HG02588 (cell line): ENCODE measurements at regions not wholly inside any gene's neighbourhood (a gene's known extent, or its start where the extent isn't known, plus 50 kb on each side); places are given as distances from the start of the nearest gene placed in this dataset.
"Not testable (repeated sequence)": the region's sequence is repeated elsewhere in the genome, so short reads cannot be mapped to it uniquely, and the experiment has no call there.

Source experiments
- ATAC-seq: cut with Tn5 transposase; IDR thresholded peaks from one replicate; pipeline ENCODE4 v1.9.1; 2021; ENCODE audit warnings: mild to moderate bottlenecking, moderate library complexity; ENCODE audit not compliant: unreplicated experiment

DNA sequence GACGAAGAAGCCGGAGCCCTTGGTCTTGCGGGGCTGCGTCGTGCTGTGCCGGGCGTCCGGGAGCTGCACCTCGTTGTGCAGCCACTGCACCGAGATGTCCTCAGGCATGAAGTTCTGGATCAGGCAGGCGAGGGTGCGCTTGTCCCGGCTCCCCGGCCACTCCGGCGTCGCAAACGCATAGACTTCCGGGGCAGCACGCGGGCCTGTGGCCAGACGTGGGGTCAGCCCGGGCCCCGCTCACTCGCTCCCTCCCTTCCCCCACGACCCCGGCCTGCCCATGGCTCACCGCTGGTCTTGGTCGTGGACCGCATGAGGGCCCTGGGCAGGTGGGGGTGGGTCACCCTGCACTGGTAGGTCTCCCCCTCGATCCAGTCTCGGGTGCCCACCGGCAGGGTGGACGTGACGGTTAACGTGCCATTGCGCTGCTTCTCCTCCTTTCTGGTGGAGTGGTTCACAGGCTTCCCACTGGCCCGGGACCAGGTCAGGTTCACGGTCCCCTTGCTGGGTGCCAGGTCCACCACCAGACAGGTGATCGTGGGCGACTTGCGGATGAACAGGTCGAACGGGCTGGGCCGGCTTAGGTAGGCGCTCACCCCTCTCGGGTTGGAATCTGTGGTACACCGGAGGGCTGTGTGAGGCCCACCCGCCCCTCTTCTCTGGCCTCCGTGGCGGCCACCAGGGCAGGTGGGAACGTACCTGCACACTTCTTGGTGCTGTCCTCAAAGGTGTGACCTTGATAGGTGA lies 74.0 kb downstream of the TMEM121 start:
- not testable (repeated sequence) for ATAC-seq

GRCh38 chr14:105600939-105601359 lies 74.6 kb downstream of the TMEM121 start:
- ATAC-seq: no peak

DNA sequence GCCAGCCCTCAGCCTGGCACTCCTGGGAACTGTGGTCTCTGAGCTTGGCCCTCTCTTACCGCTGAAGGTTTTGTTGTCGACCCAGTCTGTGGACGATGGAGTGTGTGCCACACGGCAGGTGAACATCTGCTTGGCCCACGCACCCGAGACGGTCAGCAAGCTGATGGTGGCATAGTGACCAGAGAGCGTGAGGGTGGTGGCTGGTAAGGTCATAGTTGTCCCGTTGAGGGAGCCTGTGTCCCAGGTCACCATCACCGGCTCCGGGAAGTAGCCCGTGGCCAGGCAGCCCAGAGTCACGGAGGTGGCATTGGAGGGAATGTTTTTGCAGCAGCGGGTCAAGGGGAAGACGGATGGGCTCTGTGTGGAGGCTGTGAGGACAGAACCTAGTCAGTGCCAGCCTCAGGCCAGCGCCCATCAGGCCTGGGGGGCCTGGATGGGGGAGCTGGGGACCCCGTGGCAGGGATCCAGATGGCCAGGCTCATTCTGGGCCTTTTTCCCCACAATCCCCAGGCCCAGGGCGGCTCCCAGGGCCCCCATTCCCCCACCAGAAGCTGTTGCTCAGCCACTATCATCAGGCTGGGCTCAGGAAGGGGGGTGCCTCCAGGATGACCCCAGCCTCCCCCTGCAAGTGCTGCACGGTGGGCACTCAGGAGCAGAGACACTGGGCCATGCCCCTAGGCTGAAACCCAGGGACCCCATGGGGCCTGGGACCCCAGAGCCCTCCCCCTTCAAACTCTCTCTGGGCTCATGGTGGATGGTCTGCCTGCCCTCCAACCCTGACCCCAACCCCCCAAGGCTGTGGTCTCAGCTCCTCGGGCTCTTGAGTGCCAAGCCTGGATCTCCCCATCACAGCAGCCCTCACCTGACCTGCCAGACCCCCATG lies 75.2 kb downstream of the TMEM121 start:
- ATAC-seq: no peak

- no peak for ATAC-seq
Measured at GRCh38 chr14:105602243-105602750, 75.9 kb downstream of the TMEM121 start.

- ATAC-seq: no peak
Measured at GRCh38 chr14:105602799-105603793, 76.7 kb downstream of the TMEM121 start.

GRCh38 chr14:105604531-105605463 lies 78.4 kb downstream of the TMEM121 start:
- ATAC-seq: not testable (repeated sequence)

DNA sequence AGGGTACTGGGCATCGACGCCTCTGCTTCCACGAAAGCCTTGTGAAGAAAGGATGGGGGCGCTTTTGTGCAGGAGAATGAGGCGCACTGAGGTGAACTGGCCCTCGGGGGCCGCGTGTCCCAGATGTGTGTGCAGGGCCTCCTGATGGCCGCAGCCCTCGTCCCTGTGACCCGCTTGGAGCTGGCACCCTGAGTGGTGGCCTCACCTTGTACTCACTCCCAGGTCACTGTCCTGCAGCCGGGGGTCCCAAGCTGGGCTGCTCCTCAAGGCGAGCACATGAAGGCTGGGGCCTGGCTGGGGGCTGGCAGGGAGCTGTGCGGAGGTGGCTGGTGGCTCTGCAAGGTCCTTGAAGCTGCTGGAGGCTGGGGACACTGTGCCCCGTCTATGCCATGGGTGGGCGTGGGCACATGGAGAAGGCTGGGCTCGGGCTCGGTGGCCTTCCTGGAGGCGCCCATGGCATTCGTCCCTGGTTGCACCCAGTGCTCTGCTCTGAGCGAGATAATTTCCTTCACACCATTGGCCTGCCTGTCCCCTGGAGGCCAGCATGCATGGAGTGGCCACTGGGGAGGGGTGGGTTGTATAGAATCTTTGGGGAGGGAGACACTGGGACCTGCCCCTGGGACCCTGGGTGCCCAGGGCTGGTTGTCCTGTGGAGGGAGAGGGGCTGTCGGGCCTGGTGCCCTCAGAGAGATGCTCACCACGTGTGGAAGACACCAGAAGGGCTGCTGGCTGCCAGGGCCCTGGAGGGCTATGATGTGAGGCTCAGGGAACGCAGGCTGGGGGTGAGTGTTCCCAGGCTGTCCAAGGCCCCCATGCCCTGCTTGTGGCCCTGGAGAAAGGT lies 79.3 kb downstream of the TMEM121 start:
- ATAC-seq: no peak

- not testable (repeated sequence) for ATAC-seq
Measured at GRCh38 chr14:105606305-105606975, 80.1 kb downstream of the TMEM121 start.

DNA sequence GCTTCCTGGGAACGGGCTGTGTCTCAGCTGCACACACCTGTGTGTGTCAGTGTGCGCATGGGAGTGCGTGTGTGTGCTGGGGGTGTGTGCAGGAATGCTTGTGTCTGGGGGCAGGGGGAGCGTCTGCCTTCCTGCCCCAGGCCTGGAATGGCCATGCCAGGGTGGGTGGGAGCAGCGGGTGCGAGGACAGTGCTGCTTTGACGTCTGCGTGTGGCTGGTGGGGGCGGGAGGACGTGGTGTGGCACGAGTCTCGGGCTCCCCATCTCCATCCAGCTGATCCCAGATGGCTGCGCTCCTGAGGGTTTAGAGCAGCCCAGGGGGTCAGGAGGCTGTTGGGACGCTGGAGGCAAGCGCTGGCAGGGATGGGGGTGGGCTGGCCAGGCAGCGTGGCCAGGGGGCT lies 80.6 kb downstream of the TMEM121 start:
- not testable (repeated sequence) for ATAC-seq

- ATAC-seq: not testable (repeated sequence)
Measured at GRCh38 chr14:105614987-105615386, 88.6 kb downstream of the TMEM121 start.

GRCh38 chr14:105615986-105616801 lies 89.8 kb downstream of the TMEM121 start:
- not testable (repeated sequence) for ATAC-seq

DNA sequence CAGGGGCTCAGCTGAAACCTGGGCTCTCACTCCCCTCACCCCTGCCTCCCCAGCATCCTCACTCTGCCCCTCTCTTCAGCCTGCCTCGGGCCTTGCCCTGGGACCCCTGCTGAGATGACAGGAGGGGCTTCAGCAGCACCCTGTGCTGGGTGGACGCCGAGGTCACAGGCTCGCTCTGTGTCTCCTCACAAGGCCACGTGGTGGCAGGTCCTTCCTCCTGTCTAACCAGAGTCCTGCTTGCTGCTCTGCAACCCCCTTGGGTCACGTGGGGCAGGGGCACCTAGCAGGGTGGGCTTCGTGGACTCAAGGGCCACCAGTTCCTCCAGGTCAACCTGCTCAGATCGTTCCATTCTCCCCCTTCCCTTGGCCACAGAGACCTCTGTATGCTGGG lies 90.4 kb downstream of the TMEM121 start:
- ATAC-seq: no peak

GRCh38 chr14:105617201-105617777 lies 90.9 kb downstream of the TMEM121 start:
- ATAC-seq: no peak

GRCh38 chr14:105617805-105618204 lies 91.4 kb downstream of the TMEM121 start:
- ATAC-seq: not testable (repeated sequence)

DNA sequence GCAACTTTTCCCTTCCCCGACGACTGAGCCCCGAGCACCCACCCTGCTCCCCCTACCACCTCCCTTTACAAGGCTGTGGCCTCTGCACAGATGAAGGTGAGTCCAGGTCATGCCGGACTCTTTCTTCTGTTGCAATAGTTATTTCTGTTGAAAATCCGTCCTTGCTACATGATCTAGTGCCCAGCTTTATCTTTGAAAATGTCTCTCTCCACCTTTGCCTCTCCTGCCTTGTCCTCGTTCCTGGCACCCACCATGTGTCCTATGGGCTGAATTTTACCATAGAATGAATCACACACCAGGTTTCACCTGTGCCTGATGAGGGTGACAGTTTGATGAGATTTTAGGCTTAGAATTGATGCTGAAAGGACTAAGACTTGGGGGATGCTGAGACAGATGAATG lies 92.9 kb downstream of the TMEM121 start:
- not testable (repeated sequence) for ATAC-seq

- not testable (repeated sequence) for ATAC-seq
Measured at GRCh38 chr14:105620178-105620864, 93.9 kb downstream of the TMEM121 start.
